ENCODE measurements at regions not wholly inside any gene's neighbourhood (a gene's known extent, or its start where the extent isn't known, plus 50 kb on each side); places are given as distances from the start of the nearest gene placed in this dataset.

GRCh38 chr2:190807886-190808285 is 72.7 kb upstream of the GLS start:
- H3K9ac ChIP-seq, result no peak overlapping the region
- H3K4me2 ChIP-seq, result peak overlapping the region; percentile 36; the same call in 1 of the 2 replicates
- no peak overlapping the region for H3K27ac ChIP-seq
- H4K20me1 ChIP-seq, result no peaks in the 10 kb centered on the region
- peaks cover 23% of the 10 kb centered on the region for H3K4me1 ChIP-seq
- H3K27me3 ChIP-seq, result no peaks in the 10 kb centered on the region
- no peak for TF ChIP-seq Cebpa-rat (IDR thresholded peaks at IDR 0.05)
- H3K9me3 ChIP-seq, result no peaks in the 10 kb centered on the region
- no peak overlapping the region for H3K4me3 ChIP-seq
- no peaks in the 10 kb centered on the region for H3K36me3 ChIP-seq

GRCh38 chr2:190809139-190809764 is 71.4 kb upstream of the GLS start:
- H3K27ac ChIP-seq, result no peak overlapping the region
- no peak overlapping the region for H3K9ac ChIP-seq
- H3K4me1 ChIP-seq, result peaks cover 23% of the 10 kb centered on the region
- H4K20me1 ChIP-seq, result no peaks in the 10 kb centered on the region
- H3K4me3 ChIP-seq, result no peak overlapping the region
- H3K9me3 ChIP-seq, result no peaks in the 10 kb centered on the region
- H3K4me2 ChIP-seq, result no peak overlapping the region
- H3K27me3 ChIP-seq, result no peaks in the 10 kb centered on the region
- TF ChIP-seq Cebpa-rat (IDR thresholded peaks at IDR 0.05), result no peak
- no peaks in the 10 kb centered on the region for H3K36me3 ChIP-seq

GRCh38 chr2:190809876-190810525 is 70.6 kb upstream of the GLS start:
- H4K20me1 ChIP-seq, result no peaks in the 10 kb centered on the region
- no peaks in the 10 kb centered on the region for H3K27me3 ChIP-seq
- H3K36me3 ChIP-seq, result no peaks in the 10 kb centered on the region
- no peak overlapping the region for H3K4me2 ChIP-seq
- no peaks in the 10 kb centered on the region for H3K9me3 ChIP-seq
- no peak overlapping the region for H3K27ac ChIP-seq
- H3K9ac ChIP-seq, result no peak overlapping the region
- TF ChIP-seq Cebpa-rat (IDR thresholded peaks at IDR 0.05), result no peak
- H3K4me1 ChIP-seq, result peaks cover 23% of the 10 kb centered on the region
- H3K4me3 ChIP-seq, result no peak overlapping the region

GRCh38 chr2:190810981-190811587 is 69.5 kb upstream of the GLS start:
- no peaks in the 10 kb centered on the region for H4K20me1 ChIP-seq
- H3K36me3 ChIP-seq, result no peaks in the 10 kb centered on the region
- H3K9ac ChIP-seq, result no peak overlapping the region
- no peaks in the 10 kb centered on the region for H3K9me3 ChIP-seq
- no peak overlapping the region for H3K4me2 ChIP-seq
- H3K4me1 ChIP-seq, result peaks cover 17% of the 10 kb centered on the region
- TF ChIP-seq Cebpa-rat (IDR thresholded peaks at IDR 0.05), result no peak
- H3K4me3 ChIP-seq, result no peak overlapping the region
- no peaks in the 10 kb centered on the region for H3K27me3 ChIP-seq
- H3K27ac ChIP-seq, result no peak overlapping the region

- H3K36me3 ChIP-seq, result no peaks in the 10 kb centered on the region
- no peaks in the 10 kb centered on the region for H4K20me1 ChIP-seq
- peaks cover 17% of the 10 kb centered on the region for H3K4me1 ChIP-seq
- no peak overlapping the region for H3K4me3 ChIP-seq
- H3K9ac ChIP-seq, result no peak overlapping the region
- H3K4me2 ChIP-seq, result no peak overlapping the region
- no peaks in the 10 kb centered on the region for H3K9me3 ChIP-seq
- H3K27me3 ChIP-seq, result no peaks in the 10 kb centered on the region
- H3K27ac ChIP-seq, result no peak overlapping the region
- TF ChIP-seq Cebpa-rat (IDR thresholded peaks at IDR 0.05), result no peak
These were observed 68.8 kb upstream of the GLS start for GRCh38 chr2:190811811-190812210.

- Histone ChIP-seq H3K4me3 (no peak overlapping the region), H3K27me3 (no peaks in the 10 kb centered on the region), H3K4me1 (peaks cover 8% of the 10 kb centered on the region), H3K36me3 (no peaks in the 10 kb centered on the region), H3K27ac (no peak overlapping the region), H3K4me2 (no peak overlapping the region), H4K20me1 (no peaks in the 10 kb centered on the region), H3K9me3 (0 out of 2 replicates have a peak, but pooled peaks cover 3% of the 10 kb centered on the region), H3K9ac (no peak overlapping the region)
- TF ChIP-seq Cebpa-rat (IDR thresholded peaks at IDR 0.05), result no peak
These were observed 67.9 kb upstream of the GLS start for GRCh38 chr2:190812506-190813294.

GRCh38 chr2:190815226-190815625 is 65.4 kb upstream of the GLS start:
- no peak overlapping the region for H3K4me2 ChIP-seq
- H3K9ac ChIP-seq, result no peak overlapping the region
- H3K36me3 ChIP-seq, result no peaks in the 10 kb centered on the region
- no peaks in the 10 kb centered on the region for H3K27me3 ChIP-seq
- no peak overlapping the region for H3K4me3 ChIP-seq
- no peak for TF ChIP-seq Cebpa-rat (IDR thresholded peaks at IDR 0.05)
- H3K9me3 ChIP-seq, result 0 out of 2 replicates have a peak, but pooled peaks cover 3% of the 10 kb centered on the region
- no peaks in the 10 kb centered on the region for H4K20me1 ChIP-seq
- H3K4me1 ChIP-seq, result no peaks in the 10 kb centered on the region
- no peak overlapping the region for H3K27ac ChIP-seq

- Histone ChIP-seq H3K9me3 (0 out of 2 replicates have a peak, but pooled peaks cover 3% of the 10 kb centered on the region), H3K36me3 (no peaks in the 10 kb centered on the region), H3K27ac (no peak overlapping the region), H3K4me2 (no peak overlapping the region), H4K20me1 (no peaks in the 10 kb centered on the region), H3K9ac (no peak overlapping the region), H3K4me1 (no peaks in the 10 kb centered on the region), H3K4me3 (no peak overlapping the region), H3K27me3 (no peaks in the 10 kb centered on the region)
- no peak for TF ChIP-seq Cebpa-rat (IDR thresholded peaks at IDR 0.05)
These were observed 63.5 kb upstream of the GLS start for GRCh38 chr2:190817082-190817481.

- Histone ChIP-seq H3K9me3 (0 out of 2 replicates have a peak, but pooled peaks cover 3% of the 10 kb centered on the region), H3K4me1 (no peaks in the 10 kb centered on the region), H3K9ac (no peak overlapping the region), H3K27ac (no peak overlapping the region), H3K4me2 (no peak overlapping the region), H3K36me3 (no peaks in the 10 kb centered on the region), H4K20me1 (no peaks in the 10 kb centered on the region), H3K4me3 (no peak overlapping the region), H3K27me3 (no peaks in the 10 kb centered on the region)
- TF ChIP-seq Cebpa-rat (IDR thresholded peaks at IDR 0.05), result no peak
These were observed 60.8 kb upstream of the GLS start for GRCh38 chr2:190819840-190820301.

Data from BLaER1 (cell line).